ENCODE measurements at regions not wholly inside any gene's neighbourhood (a gene's known extent, or its start where the extent isn't known, plus 50 kb on each side); places are given as distances from the start of the nearest gene placed in this dataset.

DNA sequence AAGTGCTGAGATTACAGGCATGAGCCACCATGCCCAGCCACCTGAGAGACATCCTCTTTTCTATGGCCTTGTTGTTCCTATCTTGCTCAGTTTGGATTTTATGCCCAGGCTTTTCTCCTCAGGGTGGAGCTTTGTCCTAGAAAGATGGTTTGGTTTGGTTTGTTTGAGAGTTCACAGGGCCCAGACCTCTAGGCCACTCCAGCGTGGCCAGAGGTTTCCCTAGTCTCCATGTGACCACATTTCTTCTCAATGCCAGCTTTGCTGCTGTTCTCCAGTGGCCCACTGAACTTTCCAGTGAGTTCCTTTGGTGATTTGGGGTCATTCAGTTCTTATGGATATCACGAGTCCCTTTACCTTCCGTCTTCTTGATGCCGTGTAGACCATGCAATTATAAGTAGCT is 92.6 kb upstream of the SERBP1 start:
- no peak for TF ChIP-seq EZH2 (optimal IDR thresholded peaks at IDR 0.05; ENCODE audit: low read depth, low read length)
- TF ChIP-seq, protein P1, sequence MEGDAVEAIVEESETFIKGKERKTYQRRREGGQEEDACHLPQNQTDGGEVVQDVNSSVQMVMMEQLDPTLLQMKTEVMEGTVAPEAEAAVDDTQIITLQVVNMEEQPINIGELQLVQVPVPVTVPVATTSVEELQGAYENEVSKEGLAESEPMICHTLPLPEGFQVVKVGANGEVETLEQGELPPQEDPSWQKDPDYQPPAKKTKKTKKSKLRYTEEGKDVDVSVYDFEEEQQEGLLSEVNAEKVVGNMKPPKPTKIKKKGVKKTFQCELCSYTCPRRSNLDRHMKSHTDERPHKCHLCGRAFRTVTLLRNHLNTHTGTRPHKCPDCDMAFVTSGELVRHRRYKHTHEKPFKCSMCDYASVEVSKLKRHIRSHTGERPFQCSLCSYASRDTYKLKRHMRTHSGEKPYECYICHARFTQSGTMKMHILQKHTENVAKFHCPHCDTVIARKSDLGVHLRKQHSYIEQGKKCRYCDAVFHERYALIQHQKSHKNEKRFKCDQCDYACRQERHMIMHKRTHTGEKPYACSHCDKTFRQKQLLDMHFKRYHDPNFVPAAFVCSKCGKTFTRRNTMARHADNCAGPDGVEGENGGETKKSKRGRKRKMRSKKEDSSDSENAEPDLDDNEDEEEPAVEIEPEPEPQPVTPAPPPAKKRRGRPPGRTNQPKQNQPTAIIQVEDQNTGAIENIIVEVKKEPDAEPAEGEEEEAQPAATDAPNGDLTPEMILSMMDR (IDR thresholded peaks at IDR 0.05; ENCODE audit: low read length): no peak

Measured in MM.1S (cell line).